ENCODE measurements at regions not wholly inside any gene's neighbourhood (a gene's known extent, or its start where the extent isn't known, plus 50 kb on each side); places are given as distances from the start of the nearest gene placed in this dataset.

DNA sequence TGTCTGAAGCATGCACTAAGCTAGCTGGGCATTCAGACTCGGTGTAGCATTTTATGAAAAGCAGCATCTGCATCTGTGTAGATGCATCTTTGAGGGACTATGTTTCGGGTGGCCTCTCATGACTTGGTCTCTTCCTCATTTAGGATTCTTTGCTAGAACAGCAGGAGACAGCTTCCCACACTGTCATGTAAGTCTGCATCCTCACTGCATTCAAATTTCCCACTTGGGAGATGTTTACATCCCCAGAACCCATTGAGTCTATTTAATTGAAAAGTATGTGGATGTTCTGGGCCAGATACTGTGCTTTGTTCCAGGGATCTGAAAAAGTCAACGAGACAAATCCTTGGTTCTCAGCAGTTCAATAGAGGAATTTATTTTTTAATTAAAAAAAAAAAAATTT lies 198.6 kb upstream of the EEF2KMT start:
- TF ChIP-seq, protein P1, sequence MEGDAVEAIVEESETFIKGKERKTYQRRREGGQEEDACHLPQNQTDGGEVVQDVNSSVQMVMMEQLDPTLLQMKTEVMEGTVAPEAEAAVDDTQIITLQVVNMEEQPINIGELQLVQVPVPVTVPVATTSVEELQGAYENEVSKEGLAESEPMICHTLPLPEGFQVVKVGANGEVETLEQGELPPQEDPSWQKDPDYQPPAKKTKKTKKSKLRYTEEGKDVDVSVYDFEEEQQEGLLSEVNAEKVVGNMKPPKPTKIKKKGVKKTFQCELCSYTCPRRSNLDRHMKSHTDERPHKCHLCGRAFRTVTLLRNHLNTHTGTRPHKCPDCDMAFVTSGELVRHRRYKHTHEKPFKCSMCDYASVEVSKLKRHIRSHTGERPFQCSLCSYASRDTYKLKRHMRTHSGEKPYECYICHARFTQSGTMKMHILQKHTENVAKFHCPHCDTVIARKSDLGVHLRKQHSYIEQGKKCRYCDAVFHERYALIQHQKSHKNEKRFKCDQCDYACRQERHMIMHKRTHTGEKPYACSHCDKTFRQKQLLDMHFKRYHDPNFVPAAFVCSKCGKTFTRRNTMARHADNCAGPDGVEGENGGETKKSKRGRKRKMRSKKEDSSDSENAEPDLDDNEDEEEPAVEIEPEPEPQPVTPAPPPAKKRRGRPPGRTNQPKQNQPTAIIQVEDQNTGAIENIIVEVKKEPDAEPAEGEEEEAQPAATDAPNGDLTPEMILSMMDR (IDR thresholded peaks at IDR 0.05): no peak
- TF ChIP-seq POLR2A (IDR thresholded peaks at IDR 0.05): no peak
